ENCODE measurements at regions not wholly inside any gene's neighbourhood (a gene's known extent, or its start where the extent isn't known, plus 50 kb on each side); places are given as distances from the start of the nearest gene placed in this dataset.

- ChIA-PET CTCF (no interaction called here), POLR2A (no interaction called here)
Measured at GRCh38 chr1:90561103-90561783, 155.9 kb downstream of the BARHL2 start.

- ChIA-PET CTCF (interaction anchor here (0.7 kb wide), 1 partner anchor 32 kb away, joined by 4 read pairs; no protein-coding TSS in a partner anchor), POLR2A (no interaction called here)
Measured at GRCh38 chr1:90558754-90559378, 158.2 kb downstream of the BARHL2 start.

GRCh38 chr1:90558126-90558525 lies 159.0 kb downstream of the BARHL2 start:
- ChIA-PET CTCF (no interaction called here), POLR2A (no interaction called here)

GRCh38 chr1:90557706-90558105 lies 159.4 kb downstream of the BARHL2 start:
- ChIA-PET CTCF (no interaction called here), POLR2A (no interaction called here)

GRCh38 chr1:90550626-90551406 lies 166.3 kb downstream of the BARHL2 start:
- ChIA-PET POLR2A (no interaction called here), CTCF (interaction anchor here (1.2 kb wide), 1 partner anchor 28 kb away, joined by 3 read pairs; no protein-coding TSS in a partner anchor)

- CTCF ChIA-PET, result no interaction called here
Measured at GRCh38 chr1:90544356-90544755, 172.7 kb downstream of the BARHL2 start.

GRCh38 chr1:90537606-90538362 lies 179.3 kb downstream of the BARHL2 start:
- ChIA-PET CTCF (no interaction called here), POLR2A (no interaction called here)

More at GRCh38 chr1:90544356-90544755, 172.7 kb downstream of the BARHL2 start:
- POLR2A ChIA-PET, result no interaction called here

GRCh38 chr1:90534663-90535295 lies 182.3 kb downstream of the BARHL2 start:
- ChIA-PET CTCF (no interaction called here), POLR2A (no interaction called here)

- ChIA-PET POLR2A (no interaction called here), CTCF (no interaction called here)
Measured at GRCh38 chr1:90534116-90534515, 183.0 kb downstream of the BARHL2 start.

- ChIA-PET POLR2A (no interaction called here), CTCF (no interaction called here)
Measured at GRCh38 chr1:90526954-90527353, 190.1 kb downstream of the BARHL2 start.

GRCh38 chr1:90522432-90522831 lies 194.7 kb downstream of the BARHL2 start:
- ChIA-PET CTCF (no interaction called here), POLR2A (no interaction called here)

- CTCF ChIA-PET, result no interaction called here
Measured at GRCh38 chr1:90513956-90514355, 203.1 kb downstream of the BARHL2 start.

GRCh38 chr1:90512441-90512840 lies 204.7 kb downstream of the BARHL2 start:
- ChIA-PET CTCF (no interaction called here), POLR2A (no interaction called here)

More at GRCh38 chr1:90513956-90514355, 203.1 kb downstream of the BARHL2 start:
- POLR2A ChIA-PET, result no interaction called here

- ChIA-PET CTCF (no interaction called here), POLR2A (no interaction called here)
Measured at GRCh38 chr1:90510143-90510542, 207.0 kb downstream of the BARHL2 start.

- POLR2A ChIA-PET, result no interaction called here
- CTCF ChIA-PET, result no interaction called here
Measured at GRCh38 chr1:90509225-90510048, 207.7 kb downstream of the BARHL2 start.

- CTCF ChIA-PET, result no interaction called here
- POLR2A ChIA-PET, result no interaction called here
Measured at GRCh38 chr1:90508376-90509167, 208.5 kb downstream of the BARHL2 start.

GRCh38 chr1:90507173-90507572 lies 209.9 kb downstream of the BARHL2 start:
- ChIA-PET CTCF (no interaction called here), POLR2A (no interaction called here)

- CTCF ChIA-PET, result no interaction called here
- POLR2A ChIA-PET, result no interaction called here
Measured at GRCh38 chr1:90505806-90506205, 211.3 kb downstream of the BARHL2 start.
